ENCODE measurements at regions not wholly inside any gene's neighbourhood (a gene's known extent, or its start where the extent isn't known, plus 50 kb on each side); places are given as distances from the start of the nearest gene placed in this dataset.
"Not testable (repeated sequence)": the region's sequence is repeated elsewhere in the genome, so short reads cannot be mapped to it uniquely, and the experiment has no call there.

DNA sequence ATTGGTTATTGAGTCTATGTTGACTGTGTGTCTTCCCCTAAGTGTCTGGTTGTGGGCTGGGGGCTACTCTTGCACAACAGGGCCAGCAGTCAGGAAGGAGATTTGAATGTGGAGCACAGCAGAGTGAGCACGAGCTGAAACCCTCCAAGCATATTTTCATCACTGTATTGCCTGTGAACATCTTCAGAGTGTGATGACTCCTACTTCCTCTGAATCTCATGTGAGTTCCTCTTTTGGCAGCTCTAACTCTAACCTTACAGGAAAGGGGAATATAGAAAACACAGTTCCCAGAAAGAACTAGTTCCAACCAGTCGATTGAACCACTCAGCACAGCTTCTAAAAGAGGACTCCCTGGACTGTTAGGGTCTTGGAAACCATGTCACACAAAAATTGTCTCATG, 211.6 kb downstream of the RAP2B start:
- no peak overlapping the region for H3K4me3 ChIP-seq (ENCODE audit: low read depth, low read length)
- TF ChIP-seq, protein P1, sequence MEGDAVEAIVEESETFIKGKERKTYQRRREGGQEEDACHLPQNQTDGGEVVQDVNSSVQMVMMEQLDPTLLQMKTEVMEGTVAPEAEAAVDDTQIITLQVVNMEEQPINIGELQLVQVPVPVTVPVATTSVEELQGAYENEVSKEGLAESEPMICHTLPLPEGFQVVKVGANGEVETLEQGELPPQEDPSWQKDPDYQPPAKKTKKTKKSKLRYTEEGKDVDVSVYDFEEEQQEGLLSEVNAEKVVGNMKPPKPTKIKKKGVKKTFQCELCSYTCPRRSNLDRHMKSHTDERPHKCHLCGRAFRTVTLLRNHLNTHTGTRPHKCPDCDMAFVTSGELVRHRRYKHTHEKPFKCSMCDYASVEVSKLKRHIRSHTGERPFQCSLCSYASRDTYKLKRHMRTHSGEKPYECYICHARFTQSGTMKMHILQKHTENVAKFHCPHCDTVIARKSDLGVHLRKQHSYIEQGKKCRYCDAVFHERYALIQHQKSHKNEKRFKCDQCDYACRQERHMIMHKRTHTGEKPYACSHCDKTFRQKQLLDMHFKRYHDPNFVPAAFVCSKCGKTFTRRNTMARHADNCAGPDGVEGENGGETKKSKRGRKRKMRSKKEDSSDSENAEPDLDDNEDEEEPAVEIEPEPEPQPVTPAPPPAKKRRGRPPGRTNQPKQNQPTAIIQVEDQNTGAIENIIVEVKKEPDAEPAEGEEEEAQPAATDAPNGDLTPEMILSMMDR (IDR thresholded peaks at IDR 0.05; ENCODE audit: low read depth, low read length): no peak

DNA sequence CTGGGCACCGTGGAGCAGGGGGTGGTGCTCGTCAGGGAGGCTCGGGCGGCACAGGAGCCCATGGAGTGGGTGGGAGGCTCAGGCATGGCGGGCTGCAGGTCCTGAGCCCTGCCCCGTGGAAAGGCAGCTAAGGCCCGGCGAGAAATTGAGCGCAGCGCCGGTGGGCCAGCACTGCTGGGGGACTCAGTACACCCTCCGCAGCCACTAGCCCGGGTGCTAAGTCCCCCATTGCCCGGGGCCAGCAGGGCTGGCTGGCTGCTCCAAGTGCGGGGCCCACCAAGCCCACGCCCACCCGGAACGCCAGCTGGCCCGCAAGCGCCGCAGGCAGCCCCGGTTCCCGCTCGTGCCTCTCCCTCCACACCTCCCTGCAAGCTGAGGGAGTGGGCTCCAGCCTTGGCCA, 216.3 kb downstream of the RAP2B start:
- not testable (repeated sequence) for H3K4me3 ChIP-seq (ENCODE audit: low read depth, low read length)

DNA sequence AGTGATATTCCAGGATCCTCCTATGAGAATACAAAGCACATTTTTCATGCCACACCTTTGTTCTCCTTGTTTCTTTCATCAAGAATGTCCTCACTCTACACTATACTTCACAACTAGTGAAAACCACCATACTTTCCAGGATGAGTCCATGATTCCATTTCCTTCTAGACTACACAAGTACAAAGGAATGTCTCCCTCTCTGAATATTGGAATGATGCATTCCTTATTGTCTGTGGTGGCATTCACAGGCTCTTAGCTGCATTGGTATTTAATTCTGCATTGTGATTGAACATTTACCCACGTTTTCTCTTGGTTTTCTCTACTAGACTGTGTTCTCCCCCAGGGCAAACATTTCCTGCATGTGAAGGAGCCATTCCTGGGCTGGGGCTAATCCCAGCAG, 217.5 kb downstream of the RAP2B start:
- TF ChIP-seq, protein P1 (IDR thresholded peaks at IDR 0.05; ENCODE audit: low read depth, low read length): no peak
- no peak overlapping the region for H3K4me3 ChIP-seq (ENCODE audit: low read depth, low read length)

DNA sequence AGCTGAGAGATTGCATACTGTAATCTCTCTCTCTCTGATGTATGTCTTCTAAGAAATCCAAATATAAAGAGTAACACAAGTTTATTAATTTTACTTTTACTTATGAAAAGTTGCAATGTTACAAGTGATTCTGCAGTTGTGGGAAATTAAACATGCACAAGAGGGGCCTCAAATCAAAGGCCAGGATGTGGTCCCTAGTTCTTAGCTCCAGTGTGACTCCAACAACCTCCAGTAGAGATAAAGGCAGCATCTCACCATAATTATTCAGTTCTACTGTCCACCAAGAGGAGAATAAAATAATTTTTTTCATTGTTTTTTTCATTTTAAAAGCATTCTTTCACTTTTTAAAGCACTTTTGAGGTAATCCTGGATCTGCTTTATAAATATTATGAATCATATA, 223.3 kb downstream of the RAP2B start:
- TF ChIP-seq, protein P1 (IDR thresholded peaks at IDR 0.05; ENCODE audit: low read depth, low read length): no peak
- H3K4me3 ChIP-seq (ENCODE audit: low read depth, low read length): no peak overlapping the region

DNA sequence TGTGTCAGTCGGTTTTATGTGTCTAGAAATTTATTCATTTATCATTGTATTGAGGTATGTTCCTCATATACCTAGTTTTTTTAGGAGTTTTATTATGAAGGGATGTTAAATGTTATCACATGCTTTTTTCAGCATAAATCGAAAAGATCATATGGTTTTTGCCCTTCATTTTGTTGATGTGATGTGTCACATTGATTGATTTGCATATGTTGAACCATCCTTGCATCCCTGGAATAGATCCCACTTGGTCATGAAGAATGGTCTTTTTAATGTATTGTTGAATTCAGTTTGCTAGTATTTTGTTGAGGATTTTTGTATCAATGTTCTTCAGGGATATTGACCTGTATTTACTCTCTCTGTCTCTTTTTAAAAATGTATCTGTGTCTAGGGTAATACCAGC, 230.3 kb downstream of the RAP2B start:
- H3K4me3 ChIP-seq (ENCODE audit: low read depth, low read length): no peak overlapping the region
- TF ChIP-seq, protein P1 (IDR thresholded peaks at IDR 0.05; ENCODE audit: low read depth, low read length): no peak

DNA sequence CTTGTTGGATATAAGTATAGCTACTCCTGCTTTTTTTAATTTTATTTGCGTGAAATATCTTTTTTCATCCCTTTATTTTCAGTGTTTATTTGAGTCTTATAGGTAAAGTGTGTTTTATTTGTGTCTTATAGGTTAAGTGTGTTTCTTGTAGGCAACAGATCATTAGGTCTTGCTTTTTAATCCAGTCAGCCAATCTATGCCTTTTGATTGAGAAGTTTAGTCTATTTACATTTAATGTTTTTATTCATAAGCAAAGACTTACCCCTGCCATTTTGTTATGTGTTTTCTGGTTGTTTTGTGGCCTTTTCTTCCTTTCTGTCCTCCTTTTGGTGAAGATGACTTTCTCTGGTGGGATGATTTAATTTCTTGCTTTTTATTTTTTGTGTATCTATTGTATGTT, 232.0 kb downstream of the RAP2B start:
- no peak overlapping the region for H3K4me3 ChIP-seq (ENCODE audit: low read depth, low read length)
- TF ChIP-seq, protein P1 (IDR thresholded peaks at IDR 0.05; ENCODE audit: low read depth, low read length): no peak

DNA sequence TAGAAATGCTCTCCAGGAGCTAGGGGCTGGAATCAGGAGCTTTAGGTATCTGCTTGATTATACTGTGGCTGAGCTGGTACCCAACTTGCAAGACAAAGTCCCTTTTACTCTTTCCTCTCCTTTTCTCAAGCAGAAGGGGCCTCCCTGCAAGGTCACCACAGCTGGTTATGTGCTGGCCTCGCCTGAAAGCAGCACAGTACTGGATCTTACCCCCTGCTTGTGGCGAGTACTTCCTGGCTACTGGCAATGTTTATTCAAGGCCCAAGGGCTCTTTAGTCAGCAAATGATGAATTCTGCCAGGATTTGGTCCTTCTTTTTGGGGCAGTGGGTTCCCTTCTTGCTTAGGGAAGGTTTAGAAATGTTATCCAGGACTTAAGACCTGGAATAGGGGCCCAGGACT, 234.6 kb downstream of the RAP2B start:
- TF ChIP-seq, protein P1 (IDR thresholded peaks at IDR 0.05; ENCODE audit: low read depth, low read length): no peak
- H3K4me3 ChIP-seq (ENCODE audit: low read depth, low read length): no peak overlapping the region

DNA sequence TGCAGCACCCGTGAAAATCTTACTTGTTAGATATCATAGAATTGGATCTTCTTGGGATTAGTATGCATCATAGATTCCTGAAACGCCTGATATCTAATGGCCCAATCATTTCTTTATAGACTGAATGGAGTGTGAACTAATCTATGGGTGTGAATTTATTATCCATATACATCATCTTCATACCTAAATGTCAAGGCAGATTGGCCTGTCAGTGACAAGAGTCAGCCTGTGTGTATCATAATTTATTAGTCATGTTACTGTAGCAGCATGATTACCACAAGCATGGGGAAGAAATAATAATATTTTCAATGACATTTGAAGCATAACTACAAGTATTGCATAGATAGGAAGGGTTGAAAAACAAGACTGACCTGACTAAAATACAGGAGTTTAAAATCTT, 235.8 kb downstream of the RAP2B start:
- H3K4me3 ChIP-seq (ENCODE audit: low read depth, low read length): no peak overlapping the region
- TF ChIP-seq, protein P1 (IDR thresholded peaks at IDR 0.05; ENCODE audit: low read depth, low read length): no peak
